RKO (cell line): ENCODE measurements at regions not wholly inside any gene's neighbourhood (a gene's known extent, or its start where the extent isn't known, plus 50 kb on each side); places are given as distances from the start of the nearest gene placed in this dataset.

Experiments
- DNase-seq: peaks from one replicate; pipeline ENCODE4 v3.0.0-alpha.2; 2016; ENCODE audit warnings: low spot score

- no peak for DNase-seq
Observed at GRCh38 chr1:87165177-87165576, 163.5 kb upstream of the LMO4 start.

GRCh38 chr1:87167157-87167789 lies 161.4 kb upstream of the LMO4 start:
- no peak for DNase-seq

GRCh38 chr1:87167848-87168525 lies 160.7 kb upstream of the LMO4 start:
- no peak for DNase-seq

GRCh38 chr1:87169263-87169910 lies 159.3 kb upstream of the LMO4 start:
- no peak for DNase-seq

- no peak for DNase-seq
Observed at GRCh38 chr1:87170157-87170556, 158.5 kb upstream of the LMO4 start.

- no peak for DNase-seq
Observed at GRCh38 chr1:87170931-87171598, 157.6 kb upstream of the LMO4 start.

GRCh38 chr1:87173231-87173630 lies 155.4 kb upstream of the LMO4 start:
- DNase-seq = no peak

GRCh38 chr1:87174724-87175245 lies 153.9 kb upstream of the LMO4 start:
- DNase-seq = no peak

- no peak for DNase-seq
Observed at GRCh38 chr1:87176087-87176486, 152.6 kb upstream of the LMO4 start.

GRCh38 chr1:87176514-87176913 lies 152.2 kb upstream of the LMO4 start:
- no peak for DNase-seq

- DNase-seq = no peak
Observed at GRCh38 chr1:87178441-87178840, 150.2 kb upstream of the LMO4 start.

GRCh38 chr1:87179076-87179810 lies 149.4 kb upstream of the LMO4 start:
- no peak for DNase-seq

- DNase-seq = no peak
Observed at GRCh38 chr1:87179851-87180519, 148.7 kb upstream of the LMO4 start.

GRCh38 chr1:87180682-87181081 lies 148.0 kb upstream of the LMO4 start:
- no peak for DNase-seq

GRCh38 chr1:87182611-87183010 lies 146.1 kb upstream of the LMO4 start:
- DNase-seq = no peak

GRCh38 chr1:87185077-87185476 lies 143.6 kb upstream of the LMO4 start:
- DNase-seq = no peak

- no peak for DNase-seq
Observed at GRCh38 chr1:87186346-87186745, 142.3 kb upstream of the LMO4 start.

GRCh38 chr1:87188640-87189039 lies 140.0 kb upstream of the LMO4 start:
- DNase-seq = no peak

GRCh38 chr1:87190402-87190801 lies 138.3 kb upstream of the LMO4 start:
- DNase-seq = no peak

GRCh38 chr1:87191646-87192045 lies 137.0 kb upstream of the LMO4 start:
- DNase-seq = no peak

- no peak for DNase-seq
Observed at GRCh38 chr1:87194271-87194774, 134.4 kb upstream of the LMO4 start.
